ENCODE measurements at regions not wholly inside any gene's neighbourhood (a gene's known extent, or its start where the extent isn't known, plus 50 kb on each side); places are given as distances from the start of the nearest gene placed in this dataset.
"Not testable (repeated sequence)": the region's sequence is repeated elsewhere in the genome, so short reads cannot be mapped to it uniquely, and the experiment has no call there.

DNA sequence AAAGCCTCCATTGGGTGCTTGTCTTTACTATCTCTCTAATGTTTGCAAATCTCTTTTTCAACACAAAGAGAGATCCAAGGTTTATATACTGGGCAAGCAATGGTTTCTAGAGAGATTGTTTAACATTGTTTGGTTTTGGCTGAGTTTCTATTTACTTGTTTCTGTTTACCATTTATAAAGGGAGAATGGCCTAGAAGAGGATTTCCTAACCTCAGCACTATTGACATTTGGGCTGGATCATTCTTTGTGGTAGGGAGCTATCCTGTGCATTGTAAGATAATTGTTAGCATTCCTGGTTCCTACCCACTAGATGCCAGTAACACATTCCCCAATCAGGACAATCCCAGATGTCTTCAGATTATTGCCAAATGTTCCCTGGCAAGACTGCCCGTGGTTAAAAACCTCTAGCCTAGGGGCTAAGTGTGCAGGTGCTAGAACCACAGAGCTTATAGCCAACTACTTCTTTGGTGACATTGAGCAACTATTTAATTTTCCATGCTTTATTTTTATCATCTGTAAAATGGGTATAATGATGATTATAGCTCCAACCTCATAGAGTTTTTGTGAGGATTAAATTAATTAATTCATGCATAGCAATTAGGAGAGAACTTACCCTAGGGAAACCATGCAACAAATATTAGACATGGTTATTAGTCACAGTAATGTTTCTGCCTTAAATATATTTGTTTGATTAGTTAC is 413.9 kb upstream of the MAF start:
- DNase-seq (ENCODE audit: low read depth, low spot score), result no peak

DNA sequence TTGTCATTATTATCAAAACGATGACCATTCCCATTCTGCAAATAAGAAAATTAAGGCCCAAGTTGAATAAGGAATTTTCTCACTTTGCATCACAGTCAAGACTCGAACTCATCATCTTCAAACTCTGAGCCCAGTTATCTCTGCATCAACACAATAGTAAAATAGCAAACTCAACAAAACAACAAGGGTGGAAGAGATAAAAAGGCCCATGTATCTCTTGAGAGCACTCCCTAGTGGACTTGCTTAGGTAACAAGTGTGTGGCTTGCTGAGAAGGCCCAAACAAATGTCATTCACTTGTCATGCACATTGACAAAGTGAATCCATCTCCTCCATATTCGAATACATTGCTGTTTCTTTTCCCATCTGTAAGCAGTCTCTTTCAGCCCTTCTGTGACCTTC is 412.0 kb upstream of the MAF start:
- no peak for DNase-seq (ENCODE audit: low read depth, low spot score)

DNA sequence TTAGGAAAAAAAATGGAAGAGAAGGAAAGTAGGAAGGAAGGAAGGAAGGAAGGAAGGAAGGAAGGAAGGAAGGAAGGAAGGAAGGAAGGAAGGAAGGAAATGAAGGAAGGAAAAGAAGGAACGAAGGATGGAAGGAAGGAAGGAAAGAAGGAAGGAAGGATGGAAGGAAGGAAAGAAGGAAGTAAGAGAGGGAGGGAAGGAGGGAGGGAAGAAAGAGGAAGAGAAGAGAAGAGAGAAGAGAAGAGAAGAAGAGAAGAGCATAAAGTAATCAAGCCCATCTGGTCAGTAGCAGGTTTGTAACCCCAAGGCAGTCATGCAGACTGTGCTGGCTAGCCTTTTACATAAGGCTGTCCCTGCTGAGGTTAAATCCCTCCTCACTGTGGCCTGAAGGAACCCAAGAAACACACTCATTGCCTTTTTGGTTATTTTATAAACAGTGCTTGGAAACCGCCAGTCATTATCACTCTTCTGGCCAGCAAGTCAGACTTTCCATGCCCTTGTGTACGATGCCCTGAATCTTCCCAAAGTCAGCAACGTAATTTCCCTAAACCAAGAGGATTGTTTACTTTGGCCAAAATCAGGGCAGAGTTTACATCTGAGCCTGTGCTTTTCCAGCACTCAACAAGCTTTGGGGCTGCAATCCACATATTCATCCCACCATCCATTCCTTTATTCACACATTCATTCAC is 409.6 kb upstream of the MAF start:
- no peak for DNase-seq (ENCODE audit: low read depth, low spot score)

DNA sequence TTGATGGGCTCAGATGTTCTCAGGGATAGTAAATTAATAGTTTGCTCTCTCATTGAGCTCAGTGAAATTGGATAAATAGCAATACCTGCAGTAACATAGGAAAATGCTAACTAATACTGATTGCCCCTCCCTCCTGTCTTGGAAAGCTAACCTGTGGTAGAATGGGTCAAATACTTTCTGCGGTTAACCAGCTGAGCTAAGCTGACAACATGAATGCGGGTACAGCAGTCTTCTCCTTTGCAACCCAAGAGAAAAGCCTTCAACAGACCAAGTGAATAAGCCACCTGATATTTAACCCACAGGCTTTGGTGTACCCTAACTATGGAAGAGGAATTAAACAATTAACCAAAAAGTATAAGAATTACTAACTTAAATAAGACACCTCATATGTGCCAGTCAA is 408.3 kb upstream of the MAF start:
- DNase-seq (ENCODE audit: low read depth, low spot score), result no peak

DNA sequence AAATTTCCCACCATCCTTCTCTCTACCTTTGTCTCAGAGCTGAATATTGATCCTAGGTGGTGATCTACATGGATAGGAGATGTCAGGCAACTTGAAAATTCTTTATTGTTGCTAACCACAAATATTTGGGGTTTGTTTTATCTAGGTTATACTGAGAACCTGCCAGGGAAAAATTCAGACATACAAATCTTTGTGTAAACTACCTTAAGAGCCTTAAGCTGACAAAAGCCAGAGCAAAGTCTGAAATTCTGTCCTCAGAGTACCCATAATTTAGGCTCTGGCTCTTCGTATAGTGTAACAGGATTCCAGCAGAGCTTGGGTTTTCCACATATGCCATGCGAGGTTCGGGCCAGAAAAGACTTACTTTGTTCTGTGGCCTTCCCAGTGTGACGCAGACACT is 406.7 kb upstream of the MAF start:
- no peak for DNase-seq (ENCODE audit: low read depth, low spot score)

DNA sequence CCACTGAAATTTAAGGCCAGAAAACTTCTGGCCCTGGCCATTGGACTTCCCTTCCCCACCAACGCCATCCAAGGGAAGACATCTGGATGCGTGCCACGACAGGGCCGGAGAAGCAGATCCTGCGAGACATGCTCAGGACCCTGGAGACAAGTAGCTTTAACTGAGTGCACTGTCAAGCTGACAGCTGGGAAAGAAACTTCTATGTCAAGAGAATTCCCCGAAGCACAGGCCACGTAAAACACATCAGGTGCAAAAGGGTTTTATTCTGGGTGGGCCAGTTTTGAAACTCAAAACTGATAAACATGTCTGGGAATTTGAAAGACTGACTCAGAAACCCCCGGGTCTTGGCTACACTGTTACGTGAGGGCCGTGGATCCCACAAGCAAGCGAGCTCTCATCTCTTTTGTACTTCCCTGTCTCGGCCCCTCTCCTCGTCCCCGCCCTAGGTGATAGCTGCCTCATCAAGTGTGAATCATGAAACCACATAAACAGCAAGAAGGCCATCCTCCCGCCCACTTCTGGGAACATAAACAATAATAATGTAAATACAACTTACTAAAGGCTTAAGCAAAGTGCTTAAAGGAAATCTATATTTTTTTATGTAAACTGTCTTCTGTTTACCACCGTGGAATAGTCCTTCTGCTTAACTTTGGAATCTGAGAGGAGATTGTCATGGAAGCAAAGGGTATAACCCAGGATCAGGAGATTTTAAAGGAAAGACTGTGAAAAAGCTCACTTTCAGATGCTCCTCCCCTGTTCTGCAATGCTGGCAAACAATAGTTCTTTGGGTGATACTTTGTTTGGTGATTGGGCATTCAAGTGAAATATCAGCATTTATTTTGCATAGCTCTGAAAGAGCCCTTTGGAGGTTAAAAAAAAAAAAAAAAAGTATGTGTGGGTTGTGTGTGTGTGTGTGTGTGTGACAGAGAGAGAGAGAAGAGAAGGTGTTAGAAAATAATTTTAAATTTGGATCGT is 406.0 kb upstream of the MAF start:
- no peak for DNase-seq (ENCODE audit: low read depth, low spot score)

DNA sequence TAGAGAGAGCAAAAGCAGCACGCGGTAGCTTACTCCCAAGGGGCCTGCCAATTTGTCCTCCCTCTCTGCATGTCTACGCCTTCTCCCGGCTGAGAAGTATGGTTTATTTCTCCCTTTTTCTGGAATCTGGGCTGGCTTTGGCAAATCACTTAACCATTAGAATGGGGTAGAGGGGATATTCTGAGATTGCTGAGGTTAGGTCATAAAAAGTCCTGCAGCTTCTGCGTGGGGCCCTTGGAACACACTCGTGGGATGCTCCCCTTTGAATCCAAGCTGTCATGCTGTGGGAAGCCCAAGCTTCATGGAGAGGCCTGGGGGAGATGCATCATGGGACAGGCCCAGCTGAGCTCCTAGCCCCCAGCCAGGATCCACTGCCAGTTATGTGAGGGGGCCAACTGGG is 403.6 kb upstream of the MAF start:
- no peak for DNase-seq (ENCODE audit: low read depth, low spot score)

DNA sequence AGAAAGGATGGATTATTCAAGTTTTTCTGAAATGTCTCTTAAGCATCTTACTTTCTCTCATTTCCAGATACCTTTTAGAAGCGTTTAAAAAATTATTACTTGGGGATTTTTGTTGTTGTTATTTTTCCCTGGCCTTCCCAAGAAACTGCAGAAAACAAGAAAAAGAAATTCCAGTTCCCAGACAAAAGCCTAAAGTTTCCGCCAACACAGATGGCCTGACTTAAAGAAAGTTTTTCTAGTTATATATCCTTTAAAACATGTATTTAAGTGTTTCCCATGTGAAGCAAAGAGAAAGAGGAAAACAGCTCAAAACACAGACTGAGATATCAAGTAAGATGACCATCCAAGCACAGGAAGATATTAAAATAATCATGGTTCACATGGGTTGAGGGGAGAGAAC is 401.7 kb upstream of the MAF start:
- no peak for DNase-seq (ENCODE audit: low read depth, low spot score)

DNA sequence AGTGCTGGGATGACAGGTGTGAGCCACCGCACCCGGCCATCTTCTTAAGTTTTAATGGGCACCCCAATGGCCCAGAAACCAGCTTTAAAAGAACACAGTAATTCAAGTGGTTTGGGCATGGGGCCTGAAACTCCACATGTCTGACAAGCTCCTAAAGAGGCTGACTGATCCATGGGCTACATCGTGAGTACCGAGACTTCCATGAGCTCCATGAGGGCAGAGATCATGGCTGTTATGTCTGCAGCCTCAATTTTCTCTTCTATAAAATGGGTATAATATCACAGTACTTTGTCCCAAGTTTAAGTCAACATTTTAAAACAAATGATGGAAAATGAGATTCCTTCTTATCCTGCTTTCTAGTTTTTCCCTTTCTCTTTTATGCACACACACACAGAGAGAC is 397.6 kb upstream of the MAF start:
- no peak for DNase-seq (ENCODE audit: low read depth, low spot score)

DNA sequence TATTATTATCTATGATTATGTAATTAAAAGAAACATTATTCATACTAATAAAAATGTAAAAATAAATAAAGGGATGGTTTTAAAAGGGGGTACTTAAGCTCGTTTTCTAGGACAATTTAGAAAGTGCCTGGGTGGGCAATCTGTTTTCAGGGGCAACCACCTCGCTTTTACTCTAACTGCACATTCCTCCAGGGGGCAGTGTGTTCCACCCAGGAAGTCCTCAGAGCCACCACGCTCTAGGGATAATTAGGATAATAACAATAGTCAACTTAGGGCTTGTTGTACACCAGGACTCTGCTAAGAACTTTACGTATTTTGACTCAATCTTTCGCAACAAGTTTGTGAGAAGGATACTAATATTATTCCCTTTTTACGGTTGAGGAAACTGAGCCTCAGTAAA is 396.7 kb upstream of the MAF start:
- no peak for DNase-seq (ENCODE audit: low read depth, low spot score)

DNA sequence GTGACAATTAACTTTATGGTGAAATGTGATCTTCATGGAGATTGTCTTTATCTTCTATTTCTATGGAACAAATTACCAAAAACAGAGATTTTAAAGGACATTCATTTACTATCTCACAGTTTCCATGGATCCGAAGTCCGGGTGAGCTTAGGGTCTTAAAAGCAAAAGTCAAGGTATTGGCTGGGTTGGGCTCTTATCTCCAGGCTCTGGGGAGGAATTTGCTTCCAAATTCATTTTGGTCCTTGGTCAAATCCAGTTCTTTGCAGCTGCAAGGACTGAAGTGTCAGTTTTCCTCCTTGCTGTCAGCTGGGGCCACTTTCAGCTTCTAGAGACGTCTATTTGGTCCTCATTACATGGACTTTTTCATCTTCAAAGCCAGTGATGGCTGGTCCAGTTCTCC is 395.8 kb upstream of the MAF start:
- DNase-seq (ENCODE audit: low read depth, low spot score), result no peak

DNA sequence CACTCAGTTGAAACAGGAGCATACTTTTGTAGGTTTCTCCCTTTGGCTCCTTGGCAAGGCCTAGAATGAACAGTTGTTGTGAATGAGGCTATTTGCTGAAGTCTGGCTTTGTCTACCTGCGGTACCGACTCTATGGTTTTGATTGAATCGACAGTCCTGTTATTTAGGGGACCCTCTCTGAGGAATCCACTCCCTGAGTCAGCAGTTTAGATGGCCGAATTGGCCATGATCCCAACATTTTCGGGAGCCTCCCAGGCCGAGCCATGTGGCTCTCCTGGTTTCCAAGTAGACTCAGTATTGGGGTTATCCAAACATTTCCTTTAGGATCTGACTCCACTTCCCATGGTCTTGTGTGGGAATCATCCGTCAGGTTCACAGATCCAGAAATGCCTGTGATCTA is 394.8 kb upstream of the MAF start:
- no peak for DNase-seq (ENCODE audit: low read depth, low spot score)

DNA sequence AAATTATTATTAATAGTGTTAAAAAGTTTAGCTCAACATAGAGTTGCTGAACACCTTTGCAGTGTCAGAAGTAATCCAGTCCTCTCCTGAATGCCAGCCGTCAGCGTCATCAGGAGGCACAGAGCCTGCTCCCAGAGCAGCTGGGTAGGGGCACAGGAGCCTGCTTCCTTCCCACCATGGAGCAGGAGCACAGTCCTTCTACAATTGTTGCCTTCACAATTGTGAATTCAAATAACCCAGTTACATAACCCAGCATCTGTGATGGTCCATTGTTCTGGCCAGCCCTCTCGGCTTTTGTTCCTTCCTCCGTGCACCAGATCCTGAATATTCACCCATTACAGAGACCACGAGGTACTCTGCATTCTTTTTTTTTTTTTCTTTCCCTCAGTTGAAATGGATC is 393.9 kb upstream of the MAF start:
- no peak for DNase-seq (ENCODE audit: low read depth, low spot score)

DNA sequence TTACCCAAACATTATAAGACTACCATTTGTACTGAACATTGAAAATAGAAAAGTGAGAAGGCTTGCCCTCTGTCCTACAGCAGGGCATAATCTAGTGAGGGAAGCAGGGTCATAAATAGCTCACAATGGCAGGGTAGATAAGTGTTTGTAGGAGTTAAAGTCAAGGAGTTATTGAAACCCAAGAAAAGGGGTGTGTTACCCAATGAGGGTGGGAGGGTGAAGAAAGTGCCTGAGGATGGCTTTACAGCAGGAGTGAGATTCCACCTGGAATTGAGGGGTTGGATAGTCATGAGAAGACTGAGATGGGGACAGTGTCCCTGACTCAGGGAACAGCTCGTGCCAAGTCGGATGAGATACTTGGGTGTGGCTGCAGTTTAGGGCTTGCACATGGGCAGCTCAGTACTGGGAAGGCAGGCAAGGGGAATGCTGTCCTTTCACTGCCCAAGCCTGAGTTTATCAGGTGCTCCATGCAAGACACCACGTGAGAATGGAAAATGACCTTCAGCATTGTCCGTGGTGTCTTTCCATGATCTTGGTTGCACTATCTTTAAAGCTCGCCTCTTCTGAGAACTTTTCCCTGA is 393.2 kb upstream of the MAF start:
- no peak for DNase-seq (ENCODE audit: low read depth, low spot score)

DNA sequence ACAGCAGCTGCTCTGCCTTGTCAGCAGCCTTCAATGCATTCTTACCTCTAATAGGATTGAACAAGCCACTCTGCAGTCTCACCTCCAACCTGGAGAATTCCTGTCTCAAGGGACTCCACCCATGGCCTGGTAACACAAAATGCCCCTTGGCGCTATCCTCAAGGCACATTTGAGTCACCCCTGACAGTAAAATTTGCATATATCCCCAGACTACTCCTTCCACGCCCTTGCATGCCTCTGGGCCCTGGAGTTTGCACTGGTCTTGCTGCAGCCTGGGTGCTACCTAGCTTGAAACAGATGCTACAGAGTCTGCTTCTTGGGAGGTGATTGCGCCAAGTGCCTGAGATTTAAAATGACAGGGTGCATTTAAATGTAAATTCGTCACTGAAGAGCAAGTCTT is 391.4 kb upstream of the MAF start:
- DNase-seq (ENCODE audit: low read depth, low spot score), result no peak

DNA sequence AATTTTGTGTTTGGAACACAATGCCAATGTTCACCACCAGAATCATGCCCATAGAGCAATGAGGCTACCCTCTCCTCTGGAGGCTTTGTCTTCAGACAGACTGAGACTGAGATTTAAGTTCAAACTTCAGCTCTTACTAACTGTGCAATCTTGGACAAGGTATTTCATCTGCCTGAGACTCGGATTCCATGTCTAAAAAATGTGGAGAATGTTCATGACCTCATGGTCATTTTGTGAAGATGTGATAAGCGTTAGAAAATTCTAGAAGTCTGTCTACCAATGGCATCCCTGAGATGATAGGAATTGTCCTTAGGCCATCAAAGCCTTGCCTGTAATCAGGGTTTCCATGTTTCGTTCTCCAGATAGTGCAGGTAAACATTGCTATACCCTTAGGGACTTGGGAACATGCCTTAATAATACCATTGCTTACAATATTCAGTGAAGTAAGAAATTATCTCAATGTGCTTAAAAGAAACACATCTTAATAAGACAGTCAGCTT is 388.2 kb upstream of the MAF start:
- no peak for DNase-seq (ENCODE audit: low read depth, low spot score)

DNA sequence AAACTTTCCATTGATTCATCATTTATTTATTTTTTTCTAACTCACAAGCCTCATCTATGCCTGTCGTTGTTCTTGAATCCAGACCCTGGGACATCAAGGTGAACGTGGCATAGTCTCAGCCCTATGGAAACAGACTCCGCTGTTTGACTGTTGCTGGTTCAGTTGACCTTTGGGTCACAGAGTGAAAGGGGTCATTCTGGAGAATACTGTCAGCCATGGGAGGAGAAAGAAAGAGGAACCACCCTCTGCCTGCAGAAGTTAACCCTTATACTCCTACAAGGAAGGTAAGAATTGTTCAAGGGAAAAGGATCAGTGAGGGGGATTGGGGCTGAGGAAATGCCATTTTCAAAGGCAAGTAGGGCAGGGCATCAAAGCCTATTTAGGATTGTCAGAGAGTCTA is 387.6 kb upstream of the MAF start:
- DNase-seq (ENCODE audit: low read depth, low spot score), result no peak

DNA sequence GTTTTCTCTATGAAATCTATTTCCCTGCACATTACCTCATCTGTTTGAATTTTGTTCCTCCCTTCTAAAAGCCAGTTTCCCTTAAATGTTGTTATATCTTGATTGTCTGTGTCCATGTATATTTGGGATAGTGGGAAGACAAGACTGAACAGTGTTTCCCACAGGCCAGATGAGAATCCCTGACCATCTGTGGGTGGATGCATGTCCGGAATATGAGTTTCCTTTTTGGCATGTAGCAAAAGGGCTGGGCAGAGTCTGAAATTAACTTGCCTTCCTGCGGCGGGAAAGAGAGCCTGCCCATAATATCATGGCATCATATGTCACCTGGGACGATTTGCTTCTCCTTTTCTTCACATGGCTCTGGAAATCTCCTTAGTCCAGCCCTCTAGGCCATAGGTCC is 385.8 kb upstream of the MAF start:
- no peak for DNase-seq (ENCODE audit: low read depth, low spot score)

DNA sequence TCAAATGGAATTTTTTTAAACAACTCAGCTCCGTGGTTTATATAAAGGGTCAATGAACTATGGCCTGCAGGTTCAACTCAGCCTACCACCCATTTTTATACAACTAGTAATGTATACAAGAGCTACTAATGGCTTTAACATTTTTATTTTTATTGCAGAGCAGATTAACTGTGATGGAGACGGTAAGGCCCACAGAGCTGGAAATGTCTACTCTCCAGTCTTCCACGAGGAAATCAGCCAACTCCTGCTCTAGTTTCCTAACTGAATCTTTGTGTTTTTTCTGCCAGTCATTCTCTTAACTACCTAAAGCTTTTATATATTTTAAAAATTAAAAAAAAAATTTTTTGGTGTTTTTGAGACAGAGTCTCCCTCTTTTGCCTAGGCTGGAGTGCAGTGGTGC is 385.1 kb upstream of the MAF start:
- no peak for DNase-seq (ENCODE audit: low read depth, low spot score)

DNA sequence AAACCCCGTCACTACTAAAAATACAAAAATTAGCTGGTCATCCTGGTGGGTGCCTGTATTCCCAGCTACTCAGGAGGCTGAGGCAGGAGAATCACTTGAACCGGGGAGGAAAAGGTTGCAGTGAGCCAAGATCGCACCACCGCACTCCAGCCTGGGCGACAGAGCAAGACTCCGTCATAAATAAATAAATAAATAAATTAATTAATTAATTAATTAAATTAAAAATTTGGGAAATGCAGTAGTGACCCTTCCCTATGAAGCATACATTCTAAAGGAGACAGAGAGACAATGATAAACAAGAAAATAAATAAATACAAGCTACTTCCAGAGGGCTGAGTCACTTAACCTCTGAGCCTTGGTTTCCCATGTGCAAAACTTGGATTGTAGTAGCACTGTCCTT is 383.6 kb upstream of the MAF start:
- not testable (repeated sequence) for DNase-seq (ENCODE audit: low read depth, low spot score)

DNA sequence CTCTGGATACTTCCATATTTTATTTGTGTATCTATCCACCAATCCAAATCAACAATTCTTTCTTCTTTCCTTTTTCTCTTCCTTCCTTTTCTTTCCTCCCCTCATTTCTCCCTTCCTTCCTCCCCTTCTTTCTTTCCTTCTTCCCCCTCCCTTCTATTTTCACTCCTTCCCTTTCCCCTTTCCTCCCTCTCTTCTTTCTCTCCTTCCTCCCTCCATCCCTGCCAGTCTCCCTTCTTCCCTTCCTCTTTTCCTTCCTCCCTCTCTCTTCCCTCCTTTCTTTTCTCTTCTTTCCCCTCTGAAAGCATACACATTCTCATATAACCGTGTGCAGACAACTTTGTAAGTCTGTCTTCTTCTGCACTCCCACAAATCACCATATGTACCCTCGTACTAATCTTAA is 382.3 kb upstream of the MAF start:
- no peak for DNase-seq (ENCODE audit: low read depth, low spot score)

DNA sequence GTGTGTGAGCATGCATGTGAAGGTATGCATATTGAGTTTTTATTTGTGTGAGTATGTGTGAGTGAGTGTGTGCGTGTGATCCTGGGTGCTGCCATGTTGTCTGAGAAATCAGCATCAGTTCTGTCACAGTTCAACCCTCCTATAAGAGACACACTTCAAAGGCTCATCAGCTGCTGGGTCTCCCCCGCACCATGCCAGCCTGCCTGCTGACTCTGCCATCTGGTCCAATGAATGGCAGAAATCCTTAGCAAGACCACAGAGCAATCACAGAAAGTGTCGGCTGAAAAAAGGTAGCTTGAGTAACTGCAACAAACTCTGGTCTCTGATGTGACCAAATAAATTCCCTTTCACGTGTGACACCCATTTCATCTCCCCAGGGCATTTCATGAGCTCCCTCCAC is 381.8 kb upstream of the MAF start:
- DNase-seq (ENCODE audit: low read depth, low spot score), result no peak

Data from activated naive CD8-positive, alpha-beta T cell treated with anti-CD3 and anti-CD28 coated beads, Interleukin-2, amount 50 U/mL, for 16 hours (primary cell).